ENCODE measurements at regions not wholly inside any gene's neighbourhood (a gene's known extent, or its start where the extent isn't known, plus 50 kb on each side); places are given as distances from the start of the nearest gene placed in this dataset.

DNA sequence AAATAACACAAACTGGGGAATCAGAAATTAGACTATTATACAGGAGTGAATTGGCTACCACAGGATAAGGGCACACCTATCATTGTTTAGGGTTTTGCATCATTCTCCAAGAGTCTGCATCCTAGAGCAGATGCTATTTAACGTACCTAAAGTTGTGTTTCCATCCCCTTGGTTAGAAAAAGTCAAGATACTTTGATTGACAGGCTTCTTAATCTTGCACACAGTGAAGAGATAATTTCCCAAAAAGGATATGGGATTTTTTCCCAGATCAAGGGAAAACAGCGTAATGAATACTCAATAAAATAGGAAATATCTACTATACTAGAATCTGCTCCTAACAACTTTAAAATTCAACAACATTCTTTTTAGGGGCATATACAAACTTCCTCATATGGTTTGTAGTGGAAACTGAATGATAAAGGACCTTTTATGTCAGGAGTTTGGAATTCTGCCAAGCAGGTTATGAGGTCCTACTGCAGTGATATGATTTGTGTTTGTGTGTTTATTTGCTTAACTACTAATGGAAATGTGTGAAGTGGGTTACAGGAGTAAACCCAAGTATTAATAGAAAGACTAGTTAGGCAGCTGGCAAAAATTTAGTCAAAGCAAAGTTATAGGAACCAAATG is 124.1 kb upstream of the MME start:
- TF ChIP-seq CTCF (IDR thresholded peaks at IDR 0.05), result no peak
- no peak for TF ChIP-seq POLR2A (IDR thresholded peaks at IDR 0.05)
- TF ChIP-seq POLR2AphosphoS5 (IDR thresholded peaks at IDR 0.05), result no peak
- TF ChIP-seq EP300 (IDR thresholded peaks at IDR 0.05), result no peak

All from stomach (tissue), 4 donors.